COR-L47 (cell line): ENCODE measurements at regions not wholly inside any gene's neighbourhood (a gene's known extent, or its start where the extent isn't known, plus 50 kb on each side); places are given as distances from the start of the nearest gene placed in this dataset.
"Not testable (repeated sequence)": the region's sequence is repeated elsewhere in the genome, so short reads cannot be mapped to it uniquely, and the experiment has no call there.

Experiments used
- DNase-seq: peaks from one replicate; lab custom pipeline; 2025; lab: John Stamatoyannopoulos, UW

DNA sequence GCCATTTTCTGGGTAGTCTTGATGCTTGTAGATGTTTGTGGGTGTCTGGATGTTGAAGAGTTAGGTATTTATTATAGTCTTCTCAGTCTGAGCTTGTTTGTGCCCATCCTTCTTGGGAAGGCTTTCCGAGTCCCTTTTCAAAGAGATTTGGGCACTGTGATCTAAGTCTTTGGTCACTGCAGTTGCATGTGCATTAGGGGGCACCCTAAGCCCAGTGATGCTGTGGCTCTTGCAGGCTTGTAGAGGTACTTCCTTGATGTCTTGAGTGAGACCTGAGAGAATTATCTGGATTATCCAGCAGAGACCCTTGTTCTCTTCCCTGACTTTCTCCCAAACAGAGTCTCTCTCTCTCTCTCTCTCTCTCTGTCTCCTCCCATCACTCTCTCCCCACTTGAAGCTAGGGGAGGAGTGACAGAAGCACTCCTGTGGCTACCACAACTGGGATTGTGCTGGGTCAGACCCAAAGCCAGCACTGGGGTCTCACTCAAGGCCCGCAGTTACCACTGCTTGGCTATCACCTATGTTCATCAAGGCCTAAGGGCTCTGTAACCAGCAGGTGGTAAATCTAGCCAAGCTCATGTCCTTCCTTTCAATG, 68.5 kb downstream of the TMCO5A start:
- no peak for DNase-seq

DNA sequence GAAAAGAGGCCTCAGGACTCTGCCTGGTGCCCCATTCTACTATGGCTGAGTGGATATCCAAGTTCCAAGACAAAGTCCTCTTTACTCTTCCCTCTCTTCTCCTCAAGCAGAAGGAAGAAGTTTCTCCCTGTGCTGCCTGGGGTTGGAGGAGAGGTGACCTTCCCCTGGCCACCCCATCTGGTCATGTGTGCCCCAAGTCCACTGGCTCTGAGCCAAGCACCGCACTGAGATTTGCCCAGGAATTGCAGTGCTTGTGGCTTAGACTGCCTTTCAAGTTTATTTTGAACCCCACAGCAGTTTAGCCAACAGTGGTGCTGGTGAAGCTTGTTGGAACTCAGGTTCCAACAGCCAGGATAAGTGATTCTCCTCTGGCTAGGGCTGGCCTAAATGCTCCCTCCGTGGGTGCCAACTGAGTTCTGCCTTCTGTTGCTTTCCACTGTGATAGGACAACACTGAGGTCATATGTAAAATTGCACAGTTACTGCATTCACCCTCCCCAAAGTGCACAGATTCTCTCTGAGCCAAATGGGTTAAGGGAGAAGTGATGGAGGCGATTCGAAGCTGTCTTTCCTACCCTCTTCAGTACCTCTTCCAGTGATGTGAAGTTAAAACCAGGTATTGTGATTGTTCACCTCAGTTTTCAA, 69.9 kb downstream of the TMCO5A start:
- DNase-seq = no peak

DNA sequence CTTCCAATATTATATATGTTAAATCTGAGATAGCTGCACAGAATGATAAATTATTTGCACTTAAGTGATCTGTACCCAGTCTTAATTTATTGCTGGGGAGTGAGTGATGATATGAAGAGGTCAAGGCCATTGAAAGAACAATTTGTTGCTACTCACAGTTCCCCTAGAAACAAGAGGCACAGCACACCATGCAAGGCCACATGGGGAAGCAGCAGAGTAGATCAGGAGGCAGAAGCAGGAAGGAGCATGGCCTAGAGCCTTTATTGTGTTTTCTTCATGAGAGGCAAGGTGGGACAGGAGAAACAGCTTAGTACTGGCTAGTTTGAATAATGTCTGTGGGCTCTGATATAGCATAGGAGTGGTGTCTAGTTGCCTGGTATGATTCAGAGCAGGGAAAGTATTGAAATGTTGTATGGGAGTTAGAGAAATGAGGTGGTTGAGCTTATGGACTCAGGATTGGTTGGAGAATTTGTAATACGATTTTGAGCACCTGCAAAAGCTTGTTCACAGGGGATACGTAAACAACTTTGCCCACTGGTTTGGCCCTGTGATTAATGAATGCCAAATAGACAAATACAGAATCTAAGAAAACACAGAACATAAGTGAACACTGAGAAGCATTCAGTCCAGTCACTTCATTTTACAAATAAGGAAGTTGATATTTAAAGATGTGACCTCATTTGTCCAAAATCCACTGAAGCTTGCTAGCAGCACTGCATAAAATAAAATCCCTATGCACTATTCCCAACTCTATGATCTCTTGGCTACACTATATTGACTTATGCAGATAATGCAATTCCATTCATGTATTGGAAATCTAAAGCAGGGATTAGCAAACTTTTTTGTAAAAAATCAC, 71.7 kb downstream of the TMCO5A start:
- no peak for DNase-seq

DNA sequence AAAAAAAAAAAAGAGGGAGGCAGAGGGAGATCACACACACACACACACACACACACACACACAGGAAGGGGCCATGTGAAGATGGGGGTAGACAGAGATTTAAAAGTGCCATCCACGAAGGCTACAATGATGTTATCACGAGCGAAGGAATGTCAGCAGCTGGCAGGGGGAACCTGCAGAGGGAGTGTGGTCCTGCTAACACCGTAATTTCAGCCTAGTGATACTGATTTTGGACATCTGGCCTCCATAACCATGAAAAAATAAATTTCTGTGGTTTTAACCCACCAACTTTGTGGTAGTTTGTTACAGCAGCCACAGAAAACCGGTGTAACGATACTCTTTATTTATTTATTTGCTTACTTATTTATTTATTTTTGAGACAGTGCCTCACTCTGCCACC, 76.0 kb downstream of the TMCO5A start:
- no peak for DNase-seq

DNA sequence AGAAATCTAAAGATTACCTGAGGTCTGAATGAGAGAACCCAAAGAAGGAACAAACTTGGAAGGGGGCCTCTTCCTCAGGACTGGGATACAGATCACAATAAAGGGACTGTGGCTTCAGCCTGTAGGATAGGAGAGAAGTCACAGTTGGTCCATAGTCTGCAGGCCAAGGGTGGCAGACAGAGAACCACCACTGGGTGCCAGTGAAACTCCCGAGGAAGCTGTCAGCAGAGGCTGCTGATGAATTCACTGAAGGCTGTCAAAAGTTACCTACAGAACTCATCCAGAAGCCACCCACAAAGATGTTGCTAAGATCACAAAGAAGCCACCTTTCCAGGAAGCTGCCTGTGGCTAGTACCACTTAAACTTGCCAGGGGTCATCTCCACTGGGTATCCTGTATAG, 78.5 kb downstream of the TMCO5A start:
- DNase-seq = no peak

DNA sequence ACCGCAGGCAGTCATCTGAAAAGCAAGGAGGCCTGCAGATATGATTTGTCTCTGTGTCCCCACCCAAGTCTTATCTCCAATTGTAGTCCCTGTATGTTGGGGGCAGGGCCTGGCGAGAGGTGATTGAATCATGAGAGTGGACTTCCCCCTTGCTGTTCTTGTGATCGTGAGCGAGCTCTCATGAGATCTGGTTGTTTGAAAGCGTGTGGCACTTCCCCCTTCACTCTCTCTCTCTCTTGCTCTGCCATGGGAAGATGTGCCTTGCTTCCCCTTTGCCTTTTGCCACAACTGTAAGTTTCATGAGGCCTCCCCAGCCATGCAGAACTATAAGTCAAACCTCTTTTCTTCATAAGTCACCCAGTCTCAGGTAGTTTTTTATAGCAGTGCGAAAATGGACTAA, 83.3 kb downstream of the TMCO5A start:
- DNase-seq = no peak

DNA sequence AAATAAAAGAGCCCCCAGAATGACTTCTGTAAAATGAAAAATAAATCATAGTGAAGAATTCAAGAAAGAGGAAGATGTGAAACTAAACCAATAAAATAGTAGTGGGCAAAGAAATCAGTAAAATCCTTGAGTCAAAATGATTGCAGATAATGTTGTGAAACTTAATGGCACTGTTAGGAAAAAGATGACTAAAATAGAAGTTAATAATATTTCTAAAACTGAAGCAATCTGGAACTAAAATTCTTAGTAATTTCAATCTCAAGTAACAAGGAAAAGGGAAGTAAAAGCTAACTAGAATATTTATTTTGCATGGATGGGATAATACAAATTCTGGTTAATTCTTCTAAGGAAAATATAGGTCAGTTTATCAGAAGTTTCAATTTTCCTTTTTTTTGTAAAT, 84.6 kb downstream of the TMCO5A start:
- DNase-seq = no peak

DNA sequence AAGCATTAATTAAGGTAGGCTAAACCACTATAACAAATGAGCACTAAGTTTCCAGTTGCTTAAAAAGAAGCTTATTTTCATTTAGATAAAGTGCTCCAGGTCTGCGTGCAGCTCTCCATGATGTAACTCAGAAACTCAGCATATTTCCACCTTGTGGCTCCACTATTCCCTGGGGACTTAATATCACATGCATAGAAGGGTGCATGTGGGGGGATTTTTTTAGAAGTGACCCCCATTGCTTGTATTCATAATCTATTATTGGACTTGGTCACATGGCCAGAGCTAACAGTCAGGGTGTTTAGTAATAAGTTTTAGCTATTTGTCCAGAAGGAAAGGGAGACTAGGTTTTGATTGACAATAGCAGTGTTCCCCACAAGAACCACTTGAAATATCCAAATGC, 86.8 kb downstream of the TMCO5A start:
- DNase-seq = no peak

DNA sequence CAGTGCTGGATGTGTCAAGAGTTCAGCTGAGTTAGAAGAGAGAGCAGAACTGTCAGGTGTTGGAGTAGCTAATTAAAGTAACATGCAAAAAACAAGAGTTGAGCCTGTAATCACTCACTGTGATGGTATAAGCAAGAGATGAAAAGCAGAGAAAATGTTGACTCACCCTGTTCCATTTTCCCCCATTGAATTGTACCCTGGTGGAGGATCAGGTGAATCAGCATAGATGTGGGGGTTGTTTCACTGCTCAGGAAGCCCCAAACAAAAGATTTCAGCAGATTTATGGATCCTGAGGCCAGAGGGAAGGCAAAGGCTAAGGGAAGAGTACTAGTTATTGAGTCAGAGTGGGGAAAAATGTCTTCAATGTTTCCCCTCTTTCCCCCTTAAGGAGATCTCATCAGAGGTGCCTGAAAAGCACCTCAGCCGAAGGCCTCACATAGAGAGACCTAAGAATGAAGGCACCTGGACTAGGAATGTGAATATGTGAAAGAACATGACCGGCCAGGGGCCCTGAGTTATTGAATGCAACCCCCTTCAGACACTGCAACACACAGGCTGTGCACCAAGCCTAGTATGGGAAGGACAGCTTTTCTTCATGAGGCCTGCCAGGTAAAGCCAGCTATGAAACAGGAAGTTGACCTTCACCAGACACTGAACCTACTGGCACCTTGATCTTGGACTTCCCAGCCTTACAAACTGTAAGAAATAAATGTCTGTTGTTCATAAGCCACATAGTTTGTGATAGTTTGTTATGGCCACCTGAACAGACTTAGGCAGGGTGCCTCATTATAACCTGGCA, 90.1 kb downstream of the TMCO5A start:
- no peak for DNase-seq

DNA sequence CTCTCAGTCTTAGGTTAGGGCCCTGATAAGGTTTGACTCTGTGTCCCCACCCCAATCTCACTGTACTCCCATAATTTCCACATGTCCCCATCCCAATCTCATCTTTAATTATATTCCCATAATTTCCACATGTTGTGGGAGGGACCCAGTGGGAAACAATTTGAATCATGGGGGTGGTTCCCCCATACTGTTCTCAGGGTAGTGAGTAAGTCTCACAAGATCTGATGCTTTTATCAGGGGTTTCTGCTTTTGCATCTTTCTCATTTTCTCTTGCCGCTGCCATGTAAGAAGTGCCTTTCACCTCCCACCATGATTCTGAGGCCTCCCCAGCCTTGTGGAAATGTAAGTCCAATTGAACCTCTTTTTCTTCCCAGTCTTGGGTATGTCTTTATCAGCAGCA, 91.2 kb downstream of the TMCO5A start:
- DNase-seq = not testable (repeated sequence)

DNA sequence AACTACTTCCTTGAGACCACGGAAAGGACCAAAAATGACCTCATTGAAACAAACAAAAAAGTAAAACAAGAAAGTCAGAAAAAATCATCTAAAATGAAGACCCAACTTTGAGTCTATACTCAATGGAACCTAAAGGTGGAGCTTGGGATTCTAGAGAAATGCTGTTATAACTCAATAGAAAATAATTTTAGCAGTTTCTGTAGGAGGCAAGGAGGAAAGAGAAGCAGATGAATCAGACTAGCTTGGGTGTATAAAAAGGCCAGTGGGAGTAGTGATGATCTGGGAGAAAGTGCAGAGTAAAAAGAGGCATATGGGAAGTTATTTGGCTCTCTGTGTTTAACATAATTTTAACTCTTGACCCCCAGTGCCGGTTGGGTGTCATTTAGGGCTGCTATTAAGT, 94.4 kb downstream of the TMCO5A start:
- DNase-seq = no peak

DNA sequence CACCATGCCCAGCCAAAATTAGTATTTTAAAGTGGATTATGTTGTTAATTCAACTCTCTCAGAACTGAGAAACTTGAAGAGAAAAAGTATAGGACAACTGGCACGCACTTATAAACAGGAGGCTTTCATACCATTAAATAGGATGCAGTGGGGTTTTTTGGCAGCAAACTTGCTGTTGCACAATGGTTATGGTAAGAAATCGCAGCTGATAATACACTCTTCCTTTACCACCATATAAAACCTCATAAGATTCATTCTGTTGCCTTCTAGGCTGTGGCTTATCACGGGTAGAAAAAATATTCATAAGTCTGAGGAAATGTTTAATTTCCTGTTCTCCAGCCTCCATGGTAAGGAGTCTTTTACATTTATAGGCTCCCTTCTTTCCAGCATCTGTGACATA, 95.3 kb downstream of the TMCO5A start:
- no peak for DNase-seq

DNA sequence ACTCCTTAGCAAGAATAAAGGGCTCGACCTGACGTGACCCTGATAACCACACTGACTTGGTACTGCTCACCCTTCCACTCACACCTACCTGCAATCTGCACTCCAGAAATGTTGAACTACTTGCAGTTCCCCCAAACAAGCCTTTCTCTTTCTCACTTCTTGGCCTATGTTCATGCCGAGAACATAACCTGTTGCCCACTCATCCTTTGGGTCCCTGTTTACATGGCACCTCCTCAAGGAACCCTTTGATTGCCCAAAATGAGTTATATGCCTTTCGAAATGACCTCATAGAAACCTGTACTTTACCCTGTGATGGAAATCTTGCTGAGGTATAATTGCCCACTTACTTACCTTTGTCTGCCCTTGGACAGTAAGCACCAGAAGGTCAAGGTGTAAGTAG, 96.2 kb downstream of the TMCO5A start:
- DNase-seq = no peak

DNA sequence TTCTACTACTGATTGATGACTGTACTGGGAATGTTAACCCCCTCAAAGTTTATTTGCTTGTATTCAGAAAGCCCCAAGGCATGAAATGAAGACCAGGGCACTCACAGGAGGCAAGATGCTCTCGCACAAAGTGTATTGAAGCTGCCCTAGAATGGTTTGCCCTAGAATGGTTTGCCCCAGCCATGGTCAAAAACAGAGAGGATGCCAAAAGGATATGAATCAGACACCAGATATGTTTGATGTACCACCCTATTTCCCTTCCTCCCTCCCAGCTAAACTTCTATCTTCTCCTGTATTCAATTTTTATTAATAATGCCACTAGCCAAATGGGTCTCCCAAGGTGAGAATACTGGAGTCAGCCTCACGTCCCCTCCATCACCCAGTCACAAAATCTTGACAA, 101.3 kb downstream of the TMCO5A start:
- DNase-seq = no peak

DNA sequence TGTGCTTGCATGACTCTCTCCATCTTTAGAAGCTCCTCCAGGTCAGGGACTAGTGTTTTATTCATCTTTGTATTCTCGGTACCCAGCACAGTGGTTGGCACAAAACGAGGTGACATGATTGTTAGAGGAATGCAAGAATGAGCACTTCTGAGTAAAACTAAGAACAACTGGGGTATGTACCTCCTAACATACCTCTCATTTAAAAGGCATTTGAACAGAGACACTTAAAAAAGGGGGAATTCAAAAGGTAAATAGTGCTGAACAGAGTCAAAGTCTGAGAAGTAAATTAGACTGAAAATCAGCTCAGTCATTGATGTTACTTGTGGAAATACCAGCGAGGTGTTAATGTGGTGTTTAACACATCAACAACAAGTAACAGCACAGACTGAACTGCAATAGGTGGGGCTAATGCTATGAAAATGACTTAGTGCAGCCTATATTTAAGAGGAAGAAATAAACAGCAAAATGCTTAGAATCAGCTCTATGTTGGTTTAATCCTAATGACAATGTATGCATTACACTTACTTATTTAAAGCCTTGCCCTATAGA, 102.4 kb downstream of the TMCO5A start:
- no peak for DNase-seq

DNA sequence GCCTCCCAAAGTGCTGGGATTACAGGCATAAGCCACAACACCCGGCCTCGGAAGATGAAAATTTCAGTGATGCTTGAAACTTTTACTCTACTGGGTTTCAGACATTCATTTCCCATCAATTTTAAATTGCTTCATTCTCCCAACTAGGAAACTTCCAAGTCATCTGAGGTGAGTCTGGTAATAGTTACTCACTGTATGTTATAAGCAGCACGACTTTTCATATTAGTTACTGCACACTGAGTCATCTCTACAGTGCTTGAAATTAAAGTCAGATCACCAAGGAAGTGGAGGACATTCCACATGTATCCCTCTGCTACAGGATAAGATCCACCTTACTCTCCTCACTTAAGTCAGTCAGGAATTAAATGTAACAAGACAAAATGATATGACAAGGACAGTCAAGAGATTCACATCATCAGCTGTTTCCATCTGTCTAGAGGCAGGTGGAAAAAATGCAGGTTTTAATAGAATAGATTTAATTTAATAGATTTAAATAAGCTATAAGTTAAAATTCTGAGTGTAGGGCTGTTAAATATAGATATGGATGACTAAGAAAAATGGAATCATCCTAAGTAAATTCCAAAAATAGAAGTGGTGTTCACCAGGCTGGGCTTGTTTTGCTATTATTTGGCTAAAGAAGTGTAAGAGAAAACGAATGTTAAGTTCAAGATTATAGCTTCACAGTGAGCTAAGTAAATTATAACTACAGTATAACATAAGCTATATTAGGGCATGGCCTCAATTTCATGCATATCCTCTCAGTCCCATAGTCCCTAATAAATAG, 104.4 kb downstream of the TMCO5A start:
- no peak for DNase-seq

DNA sequence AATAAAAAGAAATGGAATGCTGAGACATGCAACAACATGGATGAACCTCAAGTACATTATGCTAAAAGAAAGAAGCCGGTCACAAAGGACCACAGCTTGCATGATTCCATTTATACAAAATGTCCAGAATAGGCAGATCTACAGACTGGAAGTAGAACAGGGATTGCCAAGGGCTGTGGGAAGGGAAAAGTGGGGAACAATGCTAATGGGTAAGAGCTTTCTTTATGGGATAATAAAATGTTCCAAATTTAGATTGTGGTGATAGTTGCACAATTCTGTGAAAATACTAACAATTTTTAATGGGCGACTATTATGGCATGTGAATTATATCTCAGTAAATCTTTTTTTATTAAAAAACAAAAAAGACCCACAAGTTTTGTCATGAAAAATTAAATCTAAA, 106.2 kb downstream of the TMCO5A start:
- no peak for DNase-seq

DNA sequence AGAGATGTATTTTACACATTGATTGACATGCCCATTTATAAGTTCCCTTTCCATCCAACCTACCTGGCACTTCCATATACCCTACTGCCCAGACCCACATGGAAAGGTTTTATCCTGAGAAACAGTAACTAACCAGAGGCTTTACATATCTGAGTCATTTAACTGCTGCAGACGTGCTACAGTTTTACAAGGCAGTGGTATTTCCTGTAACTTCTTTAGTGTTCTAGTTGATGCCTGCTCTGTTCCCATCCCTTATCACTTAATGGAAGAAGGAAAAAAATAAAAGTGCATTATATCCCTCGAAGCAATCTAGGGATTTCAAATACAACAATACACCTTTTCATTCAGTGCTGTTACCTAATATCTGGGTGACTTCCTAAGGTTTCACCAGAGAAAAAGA, 107.1 kb downstream of the TMCO5A start:
- no peak for DNase-seq

DNA sequence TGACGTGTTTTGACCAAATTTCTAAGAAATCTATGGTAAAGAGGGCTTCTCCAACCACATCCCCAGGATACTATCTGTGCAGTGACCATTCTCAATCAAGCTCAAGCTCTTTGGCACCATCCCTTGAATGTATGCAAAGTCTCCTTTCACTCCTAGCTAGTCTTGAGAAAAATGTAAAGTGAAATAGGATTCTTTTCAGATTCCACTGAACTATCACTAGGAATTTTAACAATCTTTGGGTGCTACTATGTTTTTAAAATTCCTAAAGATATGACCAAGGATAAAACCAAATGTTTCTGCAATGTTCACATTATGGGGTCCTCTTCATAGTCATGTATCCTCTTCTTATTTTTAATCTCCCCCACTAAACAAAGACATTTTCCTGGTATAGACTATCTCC, 107.8 kb downstream of the TMCO5A start:
- DNase-seq = no peak

DNA sequence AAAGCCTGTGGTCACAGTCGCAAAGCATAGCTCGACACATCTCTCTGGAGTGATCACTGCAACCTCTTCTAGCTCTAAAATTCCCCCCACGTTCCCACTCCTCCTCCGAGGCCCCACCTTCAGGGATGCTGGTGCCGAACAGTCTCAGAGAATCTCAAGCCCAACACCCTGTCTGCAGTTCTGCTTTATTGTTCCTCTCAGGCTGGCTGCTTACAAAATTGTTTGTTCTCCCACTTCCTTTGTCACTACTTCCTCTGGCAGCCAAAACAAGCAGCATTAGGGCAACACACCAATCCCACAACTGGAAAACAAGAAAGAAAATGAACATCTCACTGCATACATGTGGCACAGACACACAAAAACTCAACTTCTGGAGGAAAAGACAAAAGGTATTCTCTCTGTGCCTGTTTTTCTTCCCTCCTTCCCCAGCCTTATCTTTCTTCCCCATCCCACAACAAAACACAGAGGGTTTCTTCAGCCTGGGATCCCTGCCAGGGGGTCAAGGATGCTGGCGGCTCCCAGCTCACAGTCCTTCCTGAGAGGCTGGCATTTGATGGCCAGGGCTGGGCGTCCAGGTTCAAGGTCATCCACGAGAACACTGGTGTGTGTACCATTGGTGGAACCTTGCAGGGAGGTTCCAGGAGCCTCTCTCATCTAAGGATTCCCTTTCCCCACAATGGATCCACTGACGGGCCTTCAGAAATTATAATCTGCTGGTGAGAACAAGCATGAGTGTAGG, 108.4 kb downstream of the TMCO5A start:
- DNase-seq = no peak
